ENCODE measurements at regions not wholly inside any gene's neighbourhood (a gene's known extent, or its start where the extent isn't known, plus 50 kb on each side); places are given as distances from the start of the nearest gene placed in this dataset.
A peak's percentile ranks its signal among the peaks of the same experiment; 100 is the strongest.

DNA sequence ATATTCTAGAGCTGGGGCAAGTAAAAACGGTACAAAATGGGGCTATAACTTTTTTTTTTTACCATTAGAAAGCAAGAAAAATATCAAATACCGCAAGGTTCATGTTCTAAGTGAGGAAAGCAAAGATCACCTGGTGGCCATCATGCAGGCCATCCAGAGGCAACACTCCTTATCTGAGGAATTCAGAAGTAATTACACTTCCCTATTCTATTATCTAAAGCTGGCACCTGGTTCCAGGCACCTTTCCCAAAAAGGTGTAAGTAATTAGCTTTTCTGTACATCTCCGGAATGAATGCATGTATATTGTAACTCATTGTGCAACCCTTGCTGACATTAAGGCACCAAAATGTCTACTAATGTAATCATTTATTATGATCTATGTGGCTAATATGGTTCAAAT is 152.5 kb upstream of the GYPC start:
- no peak for DNase-seq (ENCODE audit: low read depth)

DNA sequence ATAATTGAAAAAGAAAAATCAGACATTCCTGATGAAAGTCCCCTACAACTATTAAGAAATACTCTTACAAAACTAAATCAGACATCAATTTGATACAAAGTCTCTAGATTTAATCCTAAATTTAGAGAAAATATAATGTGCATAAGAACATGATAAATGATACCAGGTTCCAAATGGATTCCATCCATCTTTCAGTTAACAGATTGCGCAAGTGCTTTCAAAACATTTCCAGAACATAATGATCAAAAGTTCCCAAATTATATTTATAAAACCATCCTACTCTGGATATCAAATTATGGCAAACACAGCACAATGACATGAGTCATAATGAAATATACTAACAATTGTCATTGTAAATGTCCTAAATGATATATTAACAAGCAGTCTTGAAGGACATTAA is 151.0 kb upstream of the GYPC start:
- DNase-seq (ENCODE audit: low read depth), result no peak

DNA sequence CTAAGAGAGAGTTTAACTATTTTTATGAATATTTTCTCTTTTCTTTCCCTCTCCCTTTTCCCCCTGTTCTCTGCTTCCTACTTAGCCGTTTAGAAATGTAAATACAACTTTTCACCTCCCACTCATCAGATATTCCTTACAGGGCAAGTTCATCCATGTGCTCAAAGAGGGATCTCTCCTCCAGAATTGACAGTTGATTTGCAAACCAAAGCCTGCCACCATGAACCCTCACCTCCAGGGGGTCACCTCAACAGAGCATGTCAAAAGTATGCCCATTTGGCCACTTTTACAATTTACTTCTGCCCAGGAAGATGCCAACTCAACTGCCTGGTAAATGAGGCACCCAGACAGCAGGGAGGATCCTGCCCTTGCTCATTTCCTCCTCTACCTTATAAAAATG is 149.2 kb upstream of the GYPC start:
- no peak for DNase-seq (ENCODE audit: low read depth)

DNA sequence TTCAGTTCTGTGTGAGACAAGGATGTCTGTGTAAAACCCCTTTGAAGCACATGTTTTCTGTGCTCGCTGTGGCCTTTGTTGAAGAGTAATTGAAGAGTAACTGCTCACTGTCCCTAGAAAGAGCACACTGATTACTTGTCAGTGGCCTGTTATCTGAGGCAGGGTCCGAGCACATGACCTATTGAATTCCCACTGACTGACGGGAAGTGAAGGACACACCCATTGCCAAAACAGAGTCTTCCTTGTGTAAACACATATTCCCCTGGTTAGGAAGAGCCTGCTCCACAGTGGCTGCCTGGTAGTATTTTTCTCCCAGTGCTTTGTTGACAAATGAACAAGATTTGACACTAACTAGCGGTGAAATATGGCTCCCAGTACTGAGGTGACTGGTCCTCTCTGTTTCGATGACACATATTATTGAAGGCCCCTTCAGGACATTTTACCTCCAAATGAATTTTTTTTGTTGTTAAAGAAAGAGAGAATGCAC is 148.5 kb upstream of the GYPC start:
- DNase-seq (ENCODE audit: low read depth), result no peak

DNA sequence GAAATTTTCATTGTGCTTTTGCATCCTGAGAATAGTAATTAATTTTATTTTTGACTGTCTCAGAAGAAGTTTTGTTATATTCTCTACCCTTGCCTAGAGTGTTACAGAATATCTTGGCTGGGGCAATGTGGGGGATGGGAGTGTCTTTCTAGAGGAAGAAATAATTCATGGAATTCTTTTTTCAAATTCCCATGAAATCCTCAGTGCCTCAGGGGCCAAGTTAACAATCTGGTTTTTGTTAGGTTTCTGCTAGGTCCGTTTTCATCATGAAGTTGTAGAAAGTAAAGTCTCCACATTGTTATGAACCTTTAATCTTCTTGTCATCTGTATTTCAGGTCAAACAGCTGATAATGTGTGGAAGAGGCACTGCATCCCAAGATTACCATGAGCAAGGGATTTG is 145.6 kb upstream of the GYPC start:
- no peak for DNase-seq (ENCODE audit: low read depth)

DNA sequence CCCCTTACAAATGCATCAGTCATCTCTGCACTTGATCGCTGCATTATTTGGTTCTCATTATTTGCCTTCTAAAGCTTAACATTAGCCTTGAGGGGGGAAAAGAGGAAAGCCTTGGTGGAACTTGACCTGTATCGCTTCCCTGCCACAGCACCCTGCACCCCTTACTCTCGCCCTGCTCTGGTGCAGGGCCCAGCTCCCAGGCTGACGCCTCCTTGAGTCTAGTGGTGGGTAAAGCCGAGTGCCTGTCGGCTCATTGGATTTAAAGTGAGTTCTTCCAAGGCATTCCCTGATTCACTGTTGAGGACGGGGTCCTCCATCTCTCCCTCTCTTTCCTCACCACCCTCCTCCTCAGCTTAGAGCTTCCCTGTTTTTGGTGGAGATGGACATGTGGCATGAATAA is 145.0 kb upstream of the GYPC start:
- DNase-seq (ENCODE audit: low read depth), result no peak

DNA sequence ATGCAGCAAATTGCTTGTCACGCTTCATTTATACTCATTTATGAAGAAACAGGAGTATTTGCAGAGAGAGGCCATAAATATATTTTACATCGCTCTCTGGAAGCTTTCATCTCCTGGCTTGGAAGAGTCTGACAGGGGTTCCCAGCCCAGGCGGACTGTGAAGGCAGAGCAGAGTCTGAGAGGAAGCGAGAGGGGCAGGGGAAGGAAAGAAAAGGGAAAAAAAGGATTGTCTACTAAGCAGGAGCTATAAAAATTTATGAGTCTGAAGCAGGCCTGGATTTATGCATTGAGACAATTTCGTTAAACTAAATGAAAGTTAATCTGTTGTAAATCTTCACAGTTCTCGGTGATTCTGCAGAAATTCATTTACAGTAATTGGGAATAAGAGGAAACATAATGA is 143.9 kb upstream of the GYPC start:
- no peak for DNase-seq (ENCODE audit: low read depth)

DNA sequence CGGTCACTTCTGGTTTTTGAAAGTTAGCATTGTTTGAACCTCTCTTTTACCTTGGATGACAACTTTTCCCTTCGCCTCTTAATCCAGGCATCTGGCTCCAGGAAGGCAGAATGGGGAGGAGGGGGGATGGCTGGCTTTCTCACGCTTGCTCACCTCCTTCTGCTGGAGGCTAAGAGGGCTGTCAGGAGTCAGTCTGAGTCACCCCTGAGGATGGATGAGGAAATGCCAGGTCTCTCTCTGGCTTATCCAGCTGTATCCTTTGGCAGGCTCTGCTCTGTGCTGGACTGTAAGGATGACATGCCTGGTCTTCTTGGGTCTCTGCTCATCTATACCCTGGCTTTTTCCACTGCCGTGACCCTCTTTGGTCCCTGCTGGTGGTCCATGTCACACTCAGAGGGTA is 142.9 kb upstream of the GYPC start:
- no peak for DNase-seq (ENCODE audit: low read depth)

DNA sequence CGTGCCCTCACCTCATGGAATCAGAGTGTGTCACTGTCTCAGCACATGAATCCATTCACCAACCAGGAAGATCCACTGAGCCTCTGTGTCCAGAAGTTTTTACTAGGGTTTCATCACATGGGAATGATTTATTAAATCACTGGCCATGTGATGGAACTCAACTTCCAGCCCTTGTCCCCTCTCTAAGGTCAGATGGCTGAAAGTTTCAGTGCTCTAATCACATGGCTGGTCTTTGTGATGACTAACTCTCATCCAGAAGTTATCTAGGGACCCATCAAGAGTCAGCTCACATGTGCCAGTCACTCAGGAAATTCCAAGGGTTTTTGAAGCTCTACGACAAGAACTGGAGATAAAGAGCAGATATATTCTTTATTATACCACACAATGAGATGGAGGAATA is 140.5 kb upstream of the GYPC start:
- DNase-seq (ENCODE audit: low read depth), result no peak

DNA sequence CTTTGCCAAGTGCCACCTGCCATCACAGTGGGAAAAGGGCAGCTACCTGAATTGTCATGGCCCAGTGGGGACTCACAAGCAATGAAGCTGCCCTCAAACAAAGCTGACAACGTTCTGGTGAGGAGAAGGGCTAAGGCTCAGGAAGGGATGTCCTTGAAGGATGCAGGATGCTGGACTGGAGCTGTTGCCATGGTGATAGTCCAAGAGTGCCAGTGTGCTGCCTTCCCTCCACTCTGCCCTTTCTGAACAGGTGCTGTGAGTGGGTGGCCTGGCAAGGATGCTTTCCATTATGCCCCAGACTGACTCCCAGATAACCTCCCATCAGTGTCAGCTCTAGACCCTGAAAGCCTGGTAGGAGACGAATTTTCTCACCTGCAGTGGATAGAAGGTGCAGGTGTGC is 137.8 kb upstream of the GYPC start:
- DNase-seq (ENCODE audit: low read depth), result no peak

DNA sequence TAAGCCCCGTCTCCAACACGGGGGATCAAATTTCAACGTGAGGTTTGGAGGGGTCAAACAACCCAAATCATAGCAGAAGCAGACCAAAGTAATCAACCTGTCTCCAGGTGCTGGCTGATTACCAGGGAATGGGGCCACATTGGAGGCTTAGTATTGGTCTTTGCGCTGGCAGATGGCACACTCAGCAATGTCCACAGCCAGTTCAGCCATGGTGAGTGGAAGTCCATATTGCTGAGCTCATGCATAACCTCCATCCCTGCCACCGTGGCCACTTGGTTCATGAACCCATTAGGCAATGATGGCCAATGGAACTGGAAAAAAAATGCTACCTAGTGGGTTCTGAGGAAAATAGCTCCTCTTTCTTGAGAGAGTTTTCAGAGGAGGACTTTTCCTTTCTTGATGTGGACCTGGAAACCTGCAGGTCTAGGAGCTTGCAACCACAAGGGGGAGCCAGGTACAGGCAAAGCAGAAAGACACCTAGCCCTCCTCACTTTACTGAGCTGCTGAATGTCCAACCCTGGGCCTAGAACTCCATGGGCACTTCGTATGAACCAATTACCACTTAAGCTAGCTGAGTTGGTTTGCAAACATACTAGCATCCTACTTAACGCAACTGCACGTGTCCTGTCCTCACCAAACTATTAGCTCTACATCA is 128.0 kb upstream of the GYPC start:
- peak; percentile 56 for DNase-seq (ENCODE audit: low read depth)

DNA sequence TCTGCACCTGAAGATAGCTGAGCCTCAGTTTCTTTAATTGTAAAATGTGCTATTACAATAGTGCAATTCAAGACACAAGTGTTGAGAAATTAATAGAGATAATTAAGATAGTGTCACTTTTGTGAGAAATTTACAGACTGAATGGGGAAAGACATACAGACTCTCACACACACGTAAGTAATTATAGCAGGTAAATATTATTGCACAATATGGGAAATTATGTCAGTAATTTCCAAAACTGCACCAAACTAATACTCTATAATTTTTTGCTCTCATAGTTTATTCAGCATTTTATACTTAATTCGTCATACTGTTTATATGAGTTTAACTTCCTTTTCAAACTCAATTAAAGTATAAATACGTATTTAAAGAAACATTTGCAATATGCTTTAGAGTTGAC is 124.9 kb upstream of the GYPC start:
- DNase-seq (ENCODE audit: low read depth), result no peak

DNA sequence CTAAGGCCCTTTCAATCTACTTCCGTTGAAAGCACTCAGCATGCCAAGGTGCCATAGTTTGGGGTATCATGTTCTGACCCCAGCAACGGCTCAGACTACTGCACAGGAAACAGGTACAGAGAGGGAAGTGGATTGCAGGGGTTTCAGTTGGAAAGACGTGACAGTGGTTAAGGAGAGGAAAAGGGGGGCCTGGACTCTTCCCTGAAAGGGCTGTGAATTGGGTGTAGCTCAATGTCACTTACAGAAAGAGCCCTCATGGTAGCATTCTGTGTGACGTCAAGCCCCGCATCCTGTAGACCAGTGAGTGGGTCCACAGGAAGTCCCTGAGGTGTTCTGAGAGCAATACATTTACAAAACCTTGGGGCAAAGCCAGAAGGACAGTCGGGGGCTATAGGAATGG is 121.5 kb upstream of the GYPC start:
- no peak for DNase-seq (ENCODE audit: low read depth)

DNA sequence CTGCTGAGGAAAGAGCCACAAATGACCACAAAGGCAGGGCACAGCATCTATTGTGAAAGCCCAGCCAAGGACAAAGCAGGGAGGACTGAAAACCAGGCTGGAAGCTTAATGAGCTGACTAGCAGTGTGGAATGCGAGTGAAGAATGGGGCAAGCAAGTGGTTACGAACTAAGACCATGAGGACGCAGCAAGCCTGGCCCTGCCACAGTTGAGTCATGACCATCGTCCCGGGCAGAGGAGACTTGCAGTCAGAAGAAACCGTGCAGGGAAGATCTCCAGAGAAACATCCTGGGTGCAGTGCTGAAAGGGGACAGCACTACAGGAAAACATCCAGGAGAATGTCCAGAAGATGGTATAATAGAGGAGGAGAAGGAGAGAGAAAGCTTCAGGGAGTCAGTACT is 120.5 kb upstream of the GYPC start:
- DNase-seq (ENCODE audit: low read depth), result no peak

DNA sequence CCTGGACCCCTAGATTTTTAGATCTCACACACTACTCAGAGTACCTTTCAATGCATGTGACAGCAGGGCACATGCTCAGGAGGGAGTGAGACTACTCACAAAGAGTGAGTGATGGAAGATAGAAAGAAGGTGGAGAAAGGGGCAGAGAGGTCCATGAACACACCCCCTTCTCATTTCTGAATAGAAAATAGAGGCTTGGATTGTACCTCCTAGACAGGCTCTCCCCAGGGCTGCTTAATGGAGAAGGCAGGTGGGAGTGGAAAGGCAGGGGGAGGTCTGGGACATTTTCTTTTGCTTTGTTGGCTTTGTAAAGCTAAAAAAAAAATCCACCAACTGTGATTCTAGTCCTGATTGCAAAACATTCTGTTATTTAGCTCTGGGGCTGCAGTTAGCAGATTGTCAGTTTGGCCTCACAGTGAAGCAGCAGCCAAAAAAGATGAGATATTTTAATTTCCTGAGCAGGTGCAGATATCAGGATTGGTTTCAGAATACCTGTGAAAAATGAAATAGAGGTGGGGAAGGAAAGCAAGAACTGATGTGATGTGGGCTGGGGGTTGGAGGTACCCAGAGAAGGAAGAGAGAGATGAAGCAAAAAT is 119.3 kb upstream of the GYPC start:
- DNase-seq (ENCODE audit: low read depth), result no peak

DNA sequence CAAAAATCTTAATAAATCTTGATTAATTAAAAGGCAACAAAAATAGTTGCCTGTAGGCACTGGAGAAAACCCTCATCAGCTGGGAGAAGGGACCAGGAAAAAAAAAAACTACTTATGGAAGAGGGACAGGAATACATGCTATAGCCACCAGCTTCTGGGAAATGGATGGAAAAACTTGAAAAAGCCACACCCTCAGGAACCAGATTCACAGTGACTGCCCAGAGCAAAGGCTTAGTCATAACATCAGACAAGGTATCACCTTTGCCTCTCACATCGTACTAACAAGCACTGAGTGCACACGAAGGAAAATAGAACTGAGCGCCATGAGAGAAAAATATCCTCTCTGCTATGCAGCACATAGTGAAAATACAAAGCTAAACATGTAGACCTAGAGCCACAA is 116.9 kb upstream of the GYPC start:
- DNase-seq (ENCODE audit: low read depth), result no peak

DNA sequence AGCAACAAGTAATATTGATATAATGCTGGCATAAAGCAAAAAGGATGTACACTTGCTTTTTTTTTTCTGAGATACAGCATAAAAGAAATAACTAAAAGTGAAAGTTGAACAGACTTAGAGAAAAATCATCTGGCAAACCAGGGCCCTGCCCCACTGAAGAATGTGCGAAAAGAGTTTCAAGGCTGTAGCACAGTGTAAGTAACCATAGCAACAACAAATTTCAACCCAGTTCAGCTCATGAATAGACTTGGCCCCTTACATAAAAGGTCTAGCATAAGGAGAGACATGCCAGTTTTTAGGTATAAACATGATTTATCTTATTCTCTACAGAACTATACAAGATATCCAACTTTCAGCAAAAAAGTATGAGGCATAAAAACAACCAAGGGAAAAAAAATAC is 113.7 kb upstream of the GYPC start:
- no peak for DNase-seq (ENCODE audit: low read depth)

DNA sequence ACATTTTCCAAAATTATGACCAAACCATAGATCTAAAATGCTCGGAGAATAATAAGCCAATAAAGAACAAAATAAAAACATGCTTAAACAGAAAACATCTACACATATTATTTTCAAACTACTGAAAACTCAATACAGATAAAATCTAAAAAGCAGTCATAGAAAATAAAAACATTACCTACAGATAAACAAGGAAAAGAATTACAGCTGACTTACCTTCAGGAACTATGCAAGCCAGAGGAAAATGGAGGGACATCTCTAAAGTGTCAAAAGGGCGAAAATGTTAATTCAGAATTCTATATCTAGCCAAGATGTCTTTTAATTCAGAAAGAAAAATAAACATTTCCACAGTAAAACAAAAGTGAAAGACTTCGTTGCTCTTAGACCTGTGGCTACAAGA is 112.9 kb upstream of the GYPC start:
- DNase-seq (ENCODE audit: low read depth), result no peak

DNA sequence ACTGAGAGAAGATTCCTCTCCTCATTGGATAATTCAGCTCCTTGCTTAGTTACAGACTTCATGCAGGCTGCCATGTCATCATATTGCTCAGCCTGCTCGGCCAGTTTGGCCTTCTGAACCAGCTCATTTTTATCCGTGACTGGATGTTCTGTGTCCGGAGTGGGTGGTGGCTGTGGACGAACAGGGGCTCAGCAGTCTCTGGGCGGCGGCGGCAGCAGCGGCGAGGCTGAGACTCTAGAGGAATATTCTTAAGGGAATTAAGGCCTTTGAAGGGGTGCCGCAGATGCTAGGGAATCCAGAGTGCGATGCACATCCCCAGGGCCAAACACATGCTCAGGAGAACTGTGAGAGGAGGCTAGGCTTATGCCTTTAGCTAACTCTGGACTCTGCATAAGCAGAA is 97.9 kb upstream of the GYPC start:
- no peak for DNase-seq (ENCODE audit: low read depth)

DNA sequence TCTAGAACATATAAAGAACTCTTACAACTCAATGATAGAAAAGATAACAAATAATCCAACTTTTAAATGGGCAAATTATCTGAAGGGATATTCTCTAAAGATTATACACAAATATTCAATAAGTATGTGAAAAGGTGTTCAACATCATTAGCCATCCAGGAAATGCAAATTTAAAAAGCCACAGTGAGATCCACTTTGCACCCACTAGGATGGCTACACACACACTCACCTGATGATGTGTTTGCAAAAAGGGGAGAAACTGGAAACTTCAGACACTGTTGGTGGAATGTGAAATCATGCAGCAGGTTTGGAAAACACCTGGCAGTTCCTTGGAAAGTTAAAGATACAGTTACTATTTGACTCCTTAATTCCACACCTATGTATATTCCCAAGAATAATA is 87.2 kb upstream of the GYPC start:
- no peak for DNase-seq (ENCODE audit: low read depth)

DNA sequence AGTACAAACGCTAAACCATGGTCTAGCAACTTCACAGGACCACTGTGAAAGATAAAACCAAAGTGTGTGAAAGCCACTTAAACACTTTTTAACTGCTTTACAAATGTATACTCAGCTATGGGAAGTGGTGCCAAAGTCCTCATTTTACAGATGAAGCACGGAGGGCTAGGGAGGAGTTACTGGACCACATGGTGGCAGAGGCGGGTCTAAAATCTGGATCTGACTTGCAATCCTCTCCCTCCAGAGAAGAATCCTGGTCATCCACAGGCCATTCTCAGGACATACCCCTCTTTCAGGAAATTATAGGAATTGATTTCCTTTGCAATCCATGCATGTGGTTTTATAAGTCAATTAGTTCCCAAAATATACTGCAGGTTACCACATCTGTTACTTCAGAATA is 84.6 kb upstream of the GYPC start:
- no peak for DNase-seq (ENCODE audit: low read depth)

DNA sequence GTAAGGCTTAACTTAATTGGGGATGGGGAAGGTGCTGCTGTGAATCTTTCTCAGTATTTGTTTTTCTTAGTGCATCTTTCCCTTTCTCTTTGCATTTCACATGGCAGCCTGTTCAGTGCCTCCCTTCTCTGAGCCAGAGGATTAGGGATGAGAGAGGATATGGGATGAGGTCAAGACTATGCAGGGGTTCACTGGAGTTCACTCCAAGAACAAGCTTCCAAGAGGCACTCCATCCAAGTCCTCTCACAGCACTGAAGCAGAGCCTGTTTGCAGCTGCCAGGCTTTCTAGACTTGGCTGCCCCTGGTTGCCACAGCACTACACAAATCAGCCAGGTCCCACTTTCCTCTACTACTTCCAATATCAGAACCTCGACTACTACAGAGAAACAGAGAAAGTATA is 80.3 kb upstream of the GYPC start:
- DNase-seq (ENCODE audit: low read depth), result no peak

DNA sequence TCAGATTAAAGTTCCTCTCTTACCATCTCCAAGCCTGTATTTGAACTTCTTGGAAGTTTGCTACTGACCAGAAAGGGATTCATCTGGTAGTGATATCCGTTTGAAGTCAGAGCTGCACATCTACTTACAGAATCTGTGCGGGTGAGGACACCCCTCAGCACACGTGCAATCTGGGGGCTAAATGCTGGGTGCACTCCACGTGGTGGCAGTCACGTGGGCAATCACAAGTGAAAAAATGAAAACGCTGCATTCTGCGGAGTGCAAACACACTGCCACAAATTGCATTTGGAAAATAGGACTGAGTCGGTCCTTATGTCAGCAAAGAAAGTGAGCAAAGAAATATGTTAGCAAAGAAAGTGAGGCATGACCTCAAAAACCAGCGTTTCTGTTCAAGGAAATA is 76.1 kb upstream of the GYPC start:
- no peak for DNase-seq (ENCODE audit: low read depth)

DNA sequence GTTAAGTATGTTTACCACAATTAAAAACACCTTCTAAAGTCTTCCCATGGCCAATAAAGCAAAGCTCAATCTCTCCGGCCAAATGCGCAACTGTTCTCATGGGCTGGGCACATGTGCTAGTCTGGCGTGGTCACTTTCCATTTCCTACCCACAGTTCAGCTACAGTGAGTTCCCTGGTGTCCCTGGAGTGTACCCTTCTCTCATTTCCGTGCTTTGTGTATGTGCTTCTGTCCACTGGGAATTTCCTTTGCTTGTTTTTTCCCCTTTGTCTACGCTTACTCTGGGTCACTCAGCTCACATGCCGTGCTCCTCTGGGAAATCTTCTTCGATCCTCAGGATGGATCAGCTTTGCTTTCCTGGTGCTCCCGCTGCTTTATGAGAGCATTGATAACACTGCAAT is 69.6 kb upstream of the GYPC start:
- DNase-seq (ENCODE audit: low read depth), result no peak

Data from activated T-cell treated with anti-CD3 and anti-CD28 coated beads for 24 hours (primary cell).